Activated B cell treated with CpG ODN at 0.5 μM for 24 hours (primary cell): ENCODE measurements at regions not wholly inside any gene's neighbourhood (a gene's known extent, or its start where the extent isn't known, plus 50 kb on each side); places are given as distances from the start of the nearest gene placed in this dataset.

ENCODE experiments used
- ATAC-seq: fragments of 200-7000 bp; cut with Tn5 transposase; one replicate; pipeline ENCODE4 v1.10.0; 2021; ENCODE audit warnings: low read depth, mild to moderate bottlenecking, moderate library complexity
- CTCF ChIA-PET: fragments of 350-600 bp; sonication (Branson Sonifier 250); formaldehyde crosslinking; loops from one replicate; lab custom pipeline; 2021; ENCODE audit warnings: antibody characterized with exemption; lab: Charles Lee
- POLR2A ChIA-PET: fragments of 350-600 bp; sonication (Branson Sonifier 250); formaldehyde crosslinking; loops from one replicate; lab custom pipeline; 2021; ENCODE audit warnings: antibody characterized with exemption; lab: Charles Lee
- DNase-seq: peaks from one replicate; pipeline ENCODE4 v3.0.0; 2022
- H3K27ac Mint-ChIP-seq: one replicate; pipeline ENCODE4 v1.8.0; 2020; ENCODE audit warnings: mixed read lengths
- H3K27me3 Mint-ChIP-seq: one replicate; pipeline ENCODE4 v1.8.0; 2021; ENCODE audit warnings: mixed read lengths
- H3K36me3 Mint-ChIP-seq: one replicate; pipeline ENCODE4 v1.8.0; 2021; ENCODE audit warnings: low read depth, mixed read lengths
- H3K4me1 Mint-ChIP-seq: one replicate; pipeline ENCODE4 v1.8.0; 2021; ENCODE audit warnings: mixed read lengths
- H3K4me3 Mint-ChIP-seq: one replicate; pipeline ENCODE4 v1.8.0; 2020; ENCODE audit warnings: mild to moderate bottlenecking, mixed read lengths
- H3K9me3 Mint-ChIP-seq: one replicate; pipeline ENCODE4 v1.8.0; 2020; ENCODE audit warnings: mixed read lengths
- CTCF ChIP-seq: fragments of 200-600 bp; IDR thresholded peaks from one replicate; pipeline ENCODE4 v1.8.0; 2022; ENCODE audit warnings: antibody characterized with exemption, mild to moderate bottlenecking
- intact Hi-C: fragments of 100-400 bp; cut with micrococcal nuclease; formaldehyde crosslinking; loops from one replicate; pipeline ENCODE4 v1.15.1; 2024

GRCh38 chr3:161852744-161853143 is 356.1 kb downstream of the OTOL1 start:
- Mint-ChIP-seq H3K9me3 (no peaks in the 10 kb centered on the region), H3K27ac (no peak overlapping the region), H3K4me3 (no peak overlapping the region), H3K4me1 (no peaks in the 10 kb centered on the region), H3K36me3 (no peaks in the 10 kb centered on the region), H3K27me3 (no peaks in the 10 kb centered on the region)
- intact Hi-C loops, result no loop called here
- no peak for TF ChIP-seq CTCF
- ATAC-seq (no peak), DNase-seq (no peak)
- ChIA-PET CTCF (no interaction called here), POLR2A (no interaction called here)

DNA sequence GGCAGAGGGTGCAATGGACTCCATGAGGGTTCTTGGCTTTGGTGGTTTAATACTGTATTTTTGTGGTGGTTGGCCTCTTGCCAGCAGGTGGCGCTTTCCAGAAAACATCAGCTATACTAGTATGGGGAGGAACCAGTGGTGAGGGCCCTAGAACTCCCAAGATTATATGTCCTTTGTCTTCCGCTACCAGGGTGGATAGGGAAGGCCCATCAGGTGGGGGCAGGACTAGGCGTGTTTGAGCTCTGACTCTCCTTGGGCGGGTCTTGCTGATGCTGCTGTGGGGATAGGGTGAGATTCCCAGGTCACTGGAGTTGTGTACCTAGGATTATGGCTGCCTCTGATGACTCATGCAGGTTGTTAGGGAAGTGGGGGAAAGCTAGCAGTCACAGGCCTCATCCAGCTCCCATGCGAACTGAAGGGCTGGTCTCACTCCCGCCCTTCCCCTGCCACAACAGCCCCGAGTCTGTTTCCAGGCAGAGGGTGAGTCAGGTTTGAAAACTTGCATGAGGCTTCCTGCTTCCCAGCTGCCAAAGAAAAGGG is 357.7 kb downstream of the OTOL1 start:
- no peak for DNase-seq
- Mint-ChIP-seq H3K27ac (no peak overlapping the region), H3K9me3 (no peaks in the 10 kb centered on the region), H3K4me3 (no peak overlapping the region), H3K36me3 (no peaks in the 10 kb centered on the region), H3K27me3 (no peaks in the 10 kb centered on the region), H3K4me1 (no peaks in the 10 kb centered on the region)
- ATAC-seq, result no peak
- intact Hi-C loops, result no loop called here
- no peak for TF ChIP-seq CTCF
- POLR2A ChIA-PET, result no interaction called here
- CTCF ChIA-PET, result no interaction called here

GRCh38 chr3:161859057-161859456 is 362.4 kb downstream of the OTOL1 start:
- Mint-ChIP-seq H3K4me1 (no peaks in the 10 kb centered on the region), H3K27me3 (no peaks in the 10 kb centered on the region), H3K36me3 (no peaks in the 10 kb centered on the region), H3K9me3 (peaks cover 1% of the 10 kb centered on the region), H3K4me3 (no peak overlapping the region), H3K27ac (no peak overlapping the region)
- intact Hi-C loops, result no loop called here
- CTCF ChIA-PET, result no interaction called here
- ATAC-seq (no peak), DNase-seq (no peak)
- POLR2A ChIA-PET, result no interaction called here
- TF ChIP-seq CTCF, result no peak

- H3K4me1 Mint-ChIP-seq, result no peaks in the 10 kb centered on the region
- H3K27ac Mint-ChIP-seq, result no peak overlapping the region
- no peaks in the 10 kb centered on the region for H3K27me3 Mint-ChIP-seq
- CTCF ChIA-PET, result no interaction called here
- no peak for TF ChIP-seq CTCF
- ATAC-seq (no peak), DNase-seq (no peak)
- intact Hi-C loops, result no loop called here
- no peaks in the 10 kb centered on the region for H3K36me3 Mint-ChIP-seq
- peaks cover 1% of the 10 kb centered on the region for H3K9me3 Mint-ChIP-seq
- no peak overlapping the region for H3K4me3 Mint-ChIP-seq
- POLR2A ChIA-PET, result no interaction called here
Observed at GRCh38 chr3:161859865-161860450, 363.4 kb downstream of the OTOL1 start.

DNA sequence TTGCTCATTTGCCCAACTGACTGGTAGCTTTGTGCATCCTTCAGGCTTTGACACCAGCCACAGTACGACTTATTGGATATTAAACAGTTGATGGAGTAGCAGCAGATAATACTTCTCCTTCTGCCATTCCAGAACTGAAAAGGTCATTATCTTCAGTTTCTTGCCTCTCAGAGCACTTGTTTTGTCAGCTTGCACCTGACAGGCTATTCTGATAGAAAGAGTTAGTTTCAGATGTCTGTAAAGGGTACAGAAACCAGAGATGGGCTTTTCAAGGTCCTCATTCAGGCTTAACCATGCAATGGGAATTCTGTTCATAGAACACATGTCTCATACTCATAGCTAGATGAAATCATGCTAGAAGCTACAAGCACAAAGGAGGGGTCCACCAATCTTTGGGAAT is 367.2 kb downstream of the OTOL1 start:
- TF ChIP-seq CTCF, result no peak
- intact Hi-C loops, result no loop called here
- H3K36me3 Mint-ChIP-seq, result no peaks in the 10 kb centered on the region

More for the DNA sequence above, 367.2 kb downstream of the OTOL1 start:
- ChIA-PET CTCF (no interaction called here), POLR2A (no interaction called here)
- no peak for ATAC-seq
- peaks cover 1% of the 10 kb centered on the region for H3K9me3 Mint-ChIP-seq
- no peaks in the 10 kb centered on the region for H3K27me3 Mint-ChIP-seq
- H3K4me1 Mint-ChIP-seq, result no peaks in the 10 kb centered on the region
- DNase-seq, result no peak
- H3K27ac Mint-ChIP-seq, result no peak overlapping the region
- no peak overlapping the region for H3K4me3 Mint-ChIP-seq
